ENCODE measurements at regions not wholly inside any gene's neighbourhood (a gene's known extent, or its start where the extent isn't known, plus 50 kb on each side); places are given as distances from the start of the nearest gene placed in this dataset.

- TF ChIP-seq CTCF (IDR thresholded peaks at IDR 0.05) (no peak), EZH2 (IDR thresholded peaks at IDR 0.05; ENCODE audit: borderline replicate concordance, insufficient read depth, low read depth, low read length, poor library complexity, severe bottlenecking) (no peak)
- Mint-ChIP-seq H3K27ac (no peak overlapping the region), H3K4me1 (no peaks in the 10 kb centered on the region), H3K9me3 (ENCODE audit: insufficient read depth) (no peaks in the 10 kb centered on the region), H3K27me3 (peaks cover 13% of the 10 kb centered on the region), H3K4me3 (no peak overlapping the region)
- no peaks in the 10 kb centered on the region for H3K27me3 ChIP-seq (replicated peaks in 1 of 4; ENCODE audit: control extremely low read depth in 1 of 4, control insufficient read depth in 3 of 4, insufficient read depth in 4 of 4, low read length in 3 of 4)
- WGBS (ENCODE audit: insufficient coverage): 85% methylated on average over 12 of the region's 16 CpGs
- H3K79me2 ChIP-seq (ENCODE audit: control insufficient read depth, insufficient read depth, low read length): no peaks in the 10 kb centered on the region
- ATAC-seq (ENCODE audit: low read depth) (no peak), DNase-seq (no peak)
- no peaks in the 10 kb centered on the region for H3K36me3 ChIP-seq (replicated peaks in 1 of 2; ENCODE audit: control extremely low read depth in 1 of 2, control insufficient read depth in 1 of 2, extremely low read depth in 1 of 2, insufficient read depth in 2 of 2, low read length in 1 of 2)
- H2AFZ ChIP-seq (ENCODE audit: insufficient read depth, low read depth, low read length, poor library complexity, severe bottlenecking): no peak overlapping the region
- ChIA-PET POLR2A (no interaction called here), CTCF (interaction anchor here (1.0 kb wide), 1 partner anchor 10 kb away, joined by 3 read pairs; no protein-coding TSS in a partner anchor)
- no peak overlapping the region for H3K9ac ChIP-seq (ENCODE audit: low read length)
- intact Hi-C loops (cut with micrococcal nuclease): no loop called here
- no peak overlapping the region for H3K27ac ChIP-seq (ENCODE audit: low read length in 2 of 2)
- H3K4me1 ChIP-seq (ENCODE audit: control insufficient read depth in 2 of 2, insufficient read depth in 2 of 2, low read length in 2 of 2): no peaks in the 10 kb centered on the region
- H3K9me3 ChIP-seq (ENCODE audit: control extremely low read depth in 1 of 3, control insufficient read depth in 2 of 3, insufficient read depth in 1 of 3, low read length in 2 of 3): no peaks in the 10 kb centered on the region
- H3K4me3 ChIP-seq (ENCODE audit: control extremely low read depth in 1 of 5, extremely low read depth in 1 of 5, insufficient read depth in 1 of 5, low read depth in 2 of 5, low read length in 4 of 5): no peak overlapping the region
- no peaks in the 10 kb centered on the region for H4K20me1 ChIP-seq (ENCODE audit: control insufficient read depth, insufficient read depth, low read length, poor library complexity, severe bottlenecking)
- no peak overlapping the region for H3K4me2 ChIP-seq (replicated peaks; ENCODE audit: low read depth, low read length, poor library complexity, severe bottlenecking)
These were observed 90.0 kb downstream of the DHRS2 start for GRCh38 chr14:23725980-23726710.

- no peaks in the 10 kb centered on the region for H3K27me3 ChIP-seq (replicated peaks in 1 of 4; ENCODE audit: control extremely low read depth in 1 of 4, control insufficient read depth in 3 of 4, insufficient read depth in 4 of 4, low read length in 3 of 4)
- Mint-ChIP-seq H3K9me3 (ENCODE audit: insufficient read depth) (no peaks in the 10 kb centered on the region), H3K27ac (no peak overlapping the region), H3K27me3 (peaks cover 13% of the 10 kb centered on the region), H3K4me1 (no peaks in the 10 kb centered on the region), H3K4me3 (no peak overlapping the region)
- intact Hi-C loops (cut with micrococcal nuclease): no loop called here
- ChIA-PET CTCF (interaction anchor here (1.0 kb wide), 1 partner anchor 8 kb away, joined by 3 read pairs; no protein-coding TSS in a partner anchor), POLR2A (no interaction called here)
- ATAC-seq (ENCODE audit: low read depth) (no peak), DNase-seq (peak; percentile 10)
- no peak overlapping the region for H2AFZ ChIP-seq (ENCODE audit: insufficient read depth, low read depth, low read length, poor library complexity, severe bottlenecking)
- TF ChIP-seq CTCF (IDR thresholded peaks at IDR 0.05) (no peak), EZH2 (IDR thresholded peaks at IDR 0.05; ENCODE audit: borderline replicate concordance, insufficient read depth, low read depth, low read length, poor library complexity, severe bottlenecking) (no peak)
- H3K36me3 ChIP-seq (replicated peaks in 1 of 2; ENCODE audit: control extremely low read depth in 1 of 2, control insufficient read depth in 1 of 2, extremely low read depth in 1 of 2, insufficient read depth in 2 of 2, low read length in 1 of 2): no peaks in the 10 kb centered on the region
- H3K4me1 ChIP-seq (ENCODE audit: control insufficient read depth in 2 of 2, insufficient read depth in 2 of 2, low read length in 2 of 2): no peaks in the 10 kb centered on the region
- 74% methylated on average over 4 of the region's 5 CpGs for WGBS (ENCODE audit: insufficient coverage)
- H3K27ac ChIP-seq (ENCODE audit: low read length in 2 of 2): no peak overlapping the region
- H3K4me2 ChIP-seq (replicated peaks; ENCODE audit: low read depth, low read length, poor library complexity, severe bottlenecking): no peak overlapping the region
- no peaks in the 10 kb centered on the region for H3K9me3 ChIP-seq (ENCODE audit: control extremely low read depth in 1 of 3, control insufficient read depth in 2 of 3, insufficient read depth in 1 of 3, low read length in 2 of 3)
- H4K20me1 ChIP-seq (ENCODE audit: control insufficient read depth, insufficient read depth, low read length, poor library complexity, severe bottlenecking): no peaks in the 10 kb centered on the region
- no peaks in the 10 kb centered on the region for H3K79me2 ChIP-seq (ENCODE audit: control insufficient read depth, insufficient read depth, low read length)
- H3K4me3 ChIP-seq (ENCODE audit: control extremely low read depth in 1 of 5, extremely low read depth in 1 of 5, insufficient read depth in 1 of 5, low read depth in 2 of 5, low read length in 4 of 5): no peak overlapping the region
- no peak overlapping the region for H3K9ac ChIP-seq (ENCODE audit: low read length)
These were observed 91.6 kb downstream of the DHRS2 start for GRCh38 chr14:23727566-23728335.

All from B cell (primary cell).